ENCODE measurements at regions not wholly inside any gene's neighbourhood (a gene's known extent, or its start where the extent isn't known, plus 50 kb on each side); places are given as distances from the start of the nearest gene placed in this dataset.

DNA sequence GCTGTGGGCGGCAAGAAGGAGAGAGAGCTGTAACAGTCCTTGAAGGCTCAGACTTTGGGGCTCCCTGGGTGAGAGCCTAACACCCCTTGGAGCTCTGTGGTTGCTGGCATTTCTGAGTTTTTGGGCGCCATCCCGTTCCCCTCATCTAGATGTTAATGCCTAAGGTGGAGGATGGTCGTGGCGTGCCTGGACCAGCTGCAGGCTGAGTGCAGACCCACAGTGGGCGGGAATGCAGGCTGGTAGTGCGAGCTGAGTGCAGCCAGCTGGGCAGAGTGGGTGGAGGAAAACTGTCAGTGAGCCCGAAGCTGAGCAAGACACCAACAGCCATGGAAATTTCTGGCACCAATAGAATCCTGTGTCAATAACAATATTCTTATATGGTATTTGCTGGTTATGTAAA, 403.0 kb downstream of the ANKRD7 start:
- TF ChIP-seq, protein P1, sequence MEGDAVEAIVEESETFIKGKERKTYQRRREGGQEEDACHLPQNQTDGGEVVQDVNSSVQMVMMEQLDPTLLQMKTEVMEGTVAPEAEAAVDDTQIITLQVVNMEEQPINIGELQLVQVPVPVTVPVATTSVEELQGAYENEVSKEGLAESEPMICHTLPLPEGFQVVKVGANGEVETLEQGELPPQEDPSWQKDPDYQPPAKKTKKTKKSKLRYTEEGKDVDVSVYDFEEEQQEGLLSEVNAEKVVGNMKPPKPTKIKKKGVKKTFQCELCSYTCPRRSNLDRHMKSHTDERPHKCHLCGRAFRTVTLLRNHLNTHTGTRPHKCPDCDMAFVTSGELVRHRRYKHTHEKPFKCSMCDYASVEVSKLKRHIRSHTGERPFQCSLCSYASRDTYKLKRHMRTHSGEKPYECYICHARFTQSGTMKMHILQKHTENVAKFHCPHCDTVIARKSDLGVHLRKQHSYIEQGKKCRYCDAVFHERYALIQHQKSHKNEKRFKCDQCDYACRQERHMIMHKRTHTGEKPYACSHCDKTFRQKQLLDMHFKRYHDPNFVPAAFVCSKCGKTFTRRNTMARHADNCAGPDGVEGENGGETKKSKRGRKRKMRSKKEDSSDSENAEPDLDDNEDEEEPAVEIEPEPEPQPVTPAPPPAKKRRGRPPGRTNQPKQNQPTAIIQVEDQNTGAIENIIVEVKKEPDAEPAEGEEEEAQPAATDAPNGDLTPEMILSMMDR (conservative IDR thresholded peaks at IDR 0.05): no peak
- TF ChIP-seq EZH2 (IDR thresholded peaks at IDR 0.05; ENCODE audit: low read depth): no peak
